Stomach (tissue), 8 donors: ENCODE measurements at regions not wholly inside any gene's neighbourhood (a gene's known extent, or its start where the extent isn't known, plus 50 kb on each side); places are given as distances from the start of the nearest gene placed in this dataset.
"Not testable (repeated sequence)": the region's sequence is repeated elsewhere in the genome, so short reads cannot be mapped to it uniquely, and the experiment has no call there.

ENCODE experiments used
- DNase-seq, 2 donors: peaks; one replicate each; pipeline versions ENCODE4 v3.0.0 to v3.0.0-alpha.2; 2013 to 2019
- H3K27ac ChIP-seq, 5 donors: fragments of 200-600 bp in 4 of 5; sonication (generic) in 4 of 5; one replicate each; pipeline ENCODE4 v1.5.1; 2013 to 2019; ENCODE audit warnings: mild to moderate bottlenecking in 1 of 5, moderate library complexity in 1 of 5
- H3K27me3 ChIP-seq, 3 donors: fragments of 200-600 bp; sonication (generic); one replicate each; pipeline ENCODE4 v1.5.1; 2017 to 2019; ENCODE audit warnings: mixed run types in 1 of 3
- H3K36me3 ChIP-seq, 4 donors: fragments of 200-600 bp; sonication (generic); 1 replicate in 3 of 4; 2 replicates in 1 of 4; pipeline ENCODE4 v1.5.1; 2016 to 2019
- H3K4me1 ChIP-seq, 4 donors: fragments of 200-600 bp; sonication (generic); one replicate each; pipeline ENCODE4 v1.5.1; 2016 to 2019
- H3K4me3 ChIP-seq, 4 donors: fragments of 200-600 bp; sonication (generic) in 3 of 4; one replicate each; pipeline ENCODE4 v1.5.1; 2016 to 2019; ENCODE audit warnings: mild to moderate bottlenecking in 1 of 4
- H3K9me3 ChIP-seq, 4 donors: fragments of 200-600 bp; sonication (generic); one replicate each; pipeline ENCODE4 v1.5.1; 2016 to 2019
- EP300 ChIP-seq: sonication (generic); formaldehyde crosslinking; IDR thresholded peaks from one replicate; pipeline ENCODE4 v1.6.1; 2017; ENCODE audit warnings: antibody characterized with exemption
- POLR2A ChIP-seq, 4 donors: fragments of 450-650 bp; IDR thresholded peaks; one replicate each; pipeline ENCODE4 v1.6.1; 2016; ENCODE audit warnings: antibody characterized with exemption in 4 of 4, control low read depth in 2 of 4, mild to moderate bottlenecking in 1 of 4, moderate library complexity in 1 of 4
- POLR2AphosphoS5 ChIP-seq, 3 donors: sonication (generic); formaldehyde crosslinking; IDR thresholded peaks; one replicate each; pipeline ENCODE4 v1.6.1; 2016; ENCODE audit warnings: antibody characterized with exemption in 3 of 3
- WGBS, 5 donors: extraction: QIAGEN DNeasy Blood & Tissue Kit in 3 of 5; methylation state at CpG; one replicate each; pipeline versions ENCODE4 v1.1.5 to v1.1.7; 2013 to 2018; 5-methylcytosine and 5-hydroxymethylcytosine counted together
- intact Hi-C: fragments of 100-400 bp; cut with DNase I; formaldehyde crosslinking; loops from one replicate; pipeline ENCODE4 v1.15.1; 2023; ENCODE audit warnings: low total_unique reads
- TF ChIP-seq, protein P1 (sequence below), 7 experiments: fragments of 450-650 bp in 4 of 7; fragments of 200-600 bp in 3 of 7; sonication (generic) in 3 of 7; IDR thresholded peaks; one replicate each; pipeline ENCODE4 v1.5.1; 2016 to 2019; ENCODE audit warnings: antibody characterized with exemption in 7 of 7, control low read depth in 2 of 7, mild to moderate bottlenecking in 1 of 7
- donor health status: healthy with polysubstance abuse.
- donor health status: Bipolar disorder and iron deficiency.
- donor health status: healthy.

GRCh38 chr20:53855733-53856132, 214.7 kb downstream of the BCAS1 start:
- 68 to 78% (median 75%) methylated on average over 5 of the region's 5 CpGs for WGBS, 5 donors
- H3K27me3 ChIP-seq: no peaks in the 10 kb centered on the region
- H3K27ac ChIP-seq: peak overlapping the region in 1 of 5 donors; percentile 1
- H3K4me3 ChIP-seq: no peak overlapping the region
- TF ChIP-seq POLR2A (IDR thresholded peaks at IDR 0.05) (no peak), POLR2AphosphoS5 (IDR thresholded peaks at IDR 0.05) (no peak), EP300 (no peak)
- TF ChIP-seq, protein P1, sequence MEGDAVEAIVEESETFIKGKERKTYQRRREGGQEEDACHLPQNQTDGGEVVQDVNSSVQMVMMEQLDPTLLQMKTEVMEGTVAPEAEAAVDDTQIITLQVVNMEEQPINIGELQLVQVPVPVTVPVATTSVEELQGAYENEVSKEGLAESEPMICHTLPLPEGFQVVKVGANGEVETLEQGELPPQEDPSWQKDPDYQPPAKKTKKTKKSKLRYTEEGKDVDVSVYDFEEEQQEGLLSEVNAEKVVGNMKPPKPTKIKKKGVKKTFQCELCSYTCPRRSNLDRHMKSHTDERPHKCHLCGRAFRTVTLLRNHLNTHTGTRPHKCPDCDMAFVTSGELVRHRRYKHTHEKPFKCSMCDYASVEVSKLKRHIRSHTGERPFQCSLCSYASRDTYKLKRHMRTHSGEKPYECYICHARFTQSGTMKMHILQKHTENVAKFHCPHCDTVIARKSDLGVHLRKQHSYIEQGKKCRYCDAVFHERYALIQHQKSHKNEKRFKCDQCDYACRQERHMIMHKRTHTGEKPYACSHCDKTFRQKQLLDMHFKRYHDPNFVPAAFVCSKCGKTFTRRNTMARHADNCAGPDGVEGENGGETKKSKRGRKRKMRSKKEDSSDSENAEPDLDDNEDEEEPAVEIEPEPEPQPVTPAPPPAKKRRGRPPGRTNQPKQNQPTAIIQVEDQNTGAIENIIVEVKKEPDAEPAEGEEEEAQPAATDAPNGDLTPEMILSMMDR (IDR thresholded peaks at IDR 0.05): no peak
- no peaks in the 10 kb centered on the region for H3K36me3 ChIP-seq
- H3K4me1 ChIP-seq: peaks cover 8 to 24% (median 11%) of the 10 kb centered on the region in 4 donors
- H3K9me3 ChIP-seq: no peaks in the 10 kb centered on the region
- DNase-seq: no peak
- intact Hi-C loops: no loop called here

DNA sequence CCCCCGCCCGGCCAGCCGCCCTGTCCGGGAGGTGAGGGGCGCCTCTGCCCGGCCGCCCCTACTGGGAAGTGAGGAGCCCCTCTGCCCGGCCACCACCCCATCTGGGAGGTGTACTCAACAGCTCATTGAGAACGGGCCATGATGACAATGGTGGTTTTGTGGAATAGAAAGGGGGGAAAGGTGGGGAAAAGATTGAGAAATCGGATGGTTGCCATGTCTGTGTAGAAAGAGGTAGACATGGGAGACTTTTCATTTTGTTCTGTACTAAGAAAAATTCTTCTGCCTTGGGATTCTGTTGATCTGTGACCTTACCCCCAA, 215.8 kb downstream of the BCAS1 start:
- 94 to 100% (median 97%) methylated on average over 4 to 8 of the region's 10 CpGs; no CpG with 5 or more reads in 1 of the 5 donors for WGBS, 5 donors

DNA sequence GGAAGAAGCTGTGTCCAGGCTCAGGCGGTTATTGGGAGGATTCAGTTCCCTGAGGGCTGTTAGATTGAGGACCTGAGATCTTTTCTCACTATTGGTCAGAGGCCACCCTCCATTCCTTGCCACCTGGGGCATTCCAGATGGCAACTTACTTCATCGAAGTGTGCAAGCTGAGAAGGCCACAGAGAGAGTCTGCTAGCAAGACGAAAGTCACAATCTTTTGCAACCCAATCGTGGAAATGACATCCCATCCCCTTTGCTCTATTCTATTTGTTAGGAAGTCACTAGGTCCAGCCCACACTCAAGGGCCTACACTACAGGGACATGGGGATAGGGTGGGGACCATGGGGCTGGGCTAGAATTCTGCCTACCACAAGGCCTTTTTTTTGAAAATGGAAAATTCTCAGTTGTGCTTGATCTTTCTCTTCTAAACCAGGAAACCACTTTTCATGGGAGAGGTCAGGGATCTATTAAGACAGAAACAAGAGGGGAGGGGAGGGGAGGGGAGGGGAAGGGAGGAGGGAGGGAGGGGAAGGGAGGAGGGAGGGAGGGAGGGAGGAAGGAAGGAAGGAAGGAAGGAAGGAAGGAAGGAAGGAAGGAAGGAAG, 217.2 kb downstream of the BCAS1 start:
- intact Hi-C loops: no loop called here

More for the DNA sequence above, 215.8 kb downstream of the BCAS1 start:
- H3K27me3 ChIP-seq, DNase-seq, H3K27ac ChIP-seq, intact Hi-C loops, H3K36me3 ChIP-seq, H3K9me3 ChIP-seq, H3K4me3 ChIP-seq: not testable (repeated sequence)
- peaks cover 8 to 24% (median 11%) of the 10 kb centered on the region in 4 donors for H3K4me1 ChIP-seq

GRCh38 chr20:53852691-53853090, 217.7 kb downstream of the BCAS1 start:
- Histone ChIP-seq H3K4me1 (peaks cover 2 to 15% (median 2%) of the 10 kb centered on the region in 4 donors), H3K27ac (no peak overlapping the region), H3K36me3 (no peaks in the 10 kb centered on the region)

More for the DNA sequence above, 217.2 kb downstream of the BCAS1 start:
- Histone ChIP-seq H3K27ac (no peak overlapping the region), H3K4me3 (no peak overlapping the region), H3K4me1 (peaks cover 7 to 20% (median 7%) of the 10 kb centered on the region in 4 donors), H3K9me3 (no peaks in the 10 kb centered on the region), H3K36me3 (no peaks in the 10 kb centered on the region), H3K27me3 (no peaks in the 10 kb centered on the region)
- no peak for TF ChIP-seq POLR2AphosphoS5 (IDR thresholded peaks at IDR 0.05)
- TF ChIP-seq POLR2A (IDR thresholded peaks at IDR 0.05): no peak
- TF ChIP-seq, protein P1 (IDR thresholded peaks at IDR 0.05): no peak
- TF ChIP-seq EP300: no peak
- 90 to 95% (median 90%) methylated on average over 4 of the region's 4 CpGs for WGBS, 5 donors
- DNase-seq: no peak

DNA sequence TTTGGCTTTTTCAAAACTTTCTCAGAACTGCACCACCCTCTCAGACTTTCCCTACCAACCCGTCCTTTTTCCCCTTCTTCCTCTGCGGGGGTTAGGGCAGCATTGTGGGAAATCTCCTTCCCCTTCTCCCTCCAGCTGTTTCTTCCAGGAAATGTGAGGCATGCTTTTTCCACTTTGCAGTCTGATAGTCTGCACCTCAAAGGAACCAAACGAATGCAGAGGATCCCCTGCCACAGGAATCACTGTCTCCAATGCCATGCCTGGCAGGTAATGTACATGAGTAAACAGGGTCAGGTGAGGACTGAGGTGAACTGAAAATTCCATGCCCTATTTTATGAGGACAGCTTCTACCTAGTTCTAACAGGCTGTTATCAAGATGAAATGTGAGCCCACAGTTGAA, 218.4 kb downstream of the BCAS1 start:
- H3K36me3 ChIP-seq: no peaks in the 10 kb centered on the region
- no peak overlapping the region for H3K4me3 ChIP-seq
- DNase-seq: no peak
- intact Hi-C loops: no loop called here
- H3K4me1 ChIP-seq: peaks cover 0 to 14% (median 0%) of the 10 kb centered on the region in 4 donors
- 36 to 54% (median 48%) methylated on average over 3 of the region's 3 CpGs for WGBS, 5 donors
- no peak overlapping the region for H3K27ac ChIP-seq
- TF ChIP-seq POLR2A (IDR thresholded peaks at IDR 0.05): no peak
- no peak for TF ChIP-seq EP300
- TF ChIP-seq, protein P1 (IDR thresholded peaks at IDR 0.05): no peak
- TF ChIP-seq POLR2AphosphoS5 (IDR thresholded peaks at IDR 0.05): no peak
- no peaks in the 10 kb centered on the region for H3K27me3 ChIP-seq
- H3K9me3 ChIP-seq: no peaks in the 10 kb centered on the region

More at GRCh38 chr20:53852691-53853090, 217.7 kb downstream of the BCAS1 start:
- Histone ChIP-seq H3K27me3 (no peaks in the 10 kb centered on the region), H3K4me3 (no peak overlapping the region), H3K9me3 (no peaks in the 10 kb centered on the region)
- no peak for DNase-seq
- intact Hi-C loops: no loop called here
- no peak for TF ChIP-seq EP300
- no peak for TF ChIP-seq POLR2AphosphoS5 (IDR thresholded peaks at IDR 0.05)
- no peak for TF ChIP-seq POLR2A (IDR thresholded peaks at IDR 0.05)
- TF ChIP-seq, protein P1 (IDR thresholded peaks at IDR 0.05): no peak
- 90 to 98% (median 96%) methylated on average over 5 of the region's 5 CpGs for WGBS, 5 donors
